ENCODE measurements at regions not wholly inside any gene's neighbourhood (a gene's known extent, or its start where the extent isn't known, plus 50 kb on each side); places are given as distances from the start of the nearest gene placed in this dataset.
A peak's percentile ranks its signal among the peaks of the same experiment; 100 is the strongest.

DNA sequence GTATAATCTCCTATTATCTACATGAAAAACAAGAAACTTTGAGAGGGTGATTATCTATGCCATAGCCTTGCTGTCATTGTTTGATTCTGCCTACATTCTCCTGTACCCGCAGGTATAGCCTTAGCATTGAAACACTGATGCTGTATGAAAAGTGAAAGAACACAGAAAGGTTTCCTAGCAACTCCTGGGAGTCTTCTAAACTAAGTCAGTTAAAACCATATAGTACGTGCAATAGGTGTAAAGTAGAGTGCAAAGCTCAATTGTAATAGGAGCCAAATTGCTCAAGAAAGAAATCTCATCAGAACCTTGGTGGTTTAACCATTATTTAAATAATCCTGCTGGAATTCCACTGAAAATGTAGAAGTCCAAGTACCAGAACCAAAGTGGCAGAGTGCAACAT lies 489.7 kb downstream of the PCDH10 start:
- no peak overlapping the region for H3K27ac ChIP-seq
- no peak for TF ChIP-seq ZFX (IDR thresholded peaks at IDR 0.05; ENCODE audit: borderline replicate concordance)
- TF ChIP-seq, protein P1, sequence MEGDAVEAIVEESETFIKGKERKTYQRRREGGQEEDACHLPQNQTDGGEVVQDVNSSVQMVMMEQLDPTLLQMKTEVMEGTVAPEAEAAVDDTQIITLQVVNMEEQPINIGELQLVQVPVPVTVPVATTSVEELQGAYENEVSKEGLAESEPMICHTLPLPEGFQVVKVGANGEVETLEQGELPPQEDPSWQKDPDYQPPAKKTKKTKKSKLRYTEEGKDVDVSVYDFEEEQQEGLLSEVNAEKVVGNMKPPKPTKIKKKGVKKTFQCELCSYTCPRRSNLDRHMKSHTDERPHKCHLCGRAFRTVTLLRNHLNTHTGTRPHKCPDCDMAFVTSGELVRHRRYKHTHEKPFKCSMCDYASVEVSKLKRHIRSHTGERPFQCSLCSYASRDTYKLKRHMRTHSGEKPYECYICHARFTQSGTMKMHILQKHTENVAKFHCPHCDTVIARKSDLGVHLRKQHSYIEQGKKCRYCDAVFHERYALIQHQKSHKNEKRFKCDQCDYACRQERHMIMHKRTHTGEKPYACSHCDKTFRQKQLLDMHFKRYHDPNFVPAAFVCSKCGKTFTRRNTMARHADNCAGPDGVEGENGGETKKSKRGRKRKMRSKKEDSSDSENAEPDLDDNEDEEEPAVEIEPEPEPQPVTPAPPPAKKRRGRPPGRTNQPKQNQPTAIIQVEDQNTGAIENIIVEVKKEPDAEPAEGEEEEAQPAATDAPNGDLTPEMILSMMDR (IDR thresholded peaks at IDR 0.05): no peak

DNA sequence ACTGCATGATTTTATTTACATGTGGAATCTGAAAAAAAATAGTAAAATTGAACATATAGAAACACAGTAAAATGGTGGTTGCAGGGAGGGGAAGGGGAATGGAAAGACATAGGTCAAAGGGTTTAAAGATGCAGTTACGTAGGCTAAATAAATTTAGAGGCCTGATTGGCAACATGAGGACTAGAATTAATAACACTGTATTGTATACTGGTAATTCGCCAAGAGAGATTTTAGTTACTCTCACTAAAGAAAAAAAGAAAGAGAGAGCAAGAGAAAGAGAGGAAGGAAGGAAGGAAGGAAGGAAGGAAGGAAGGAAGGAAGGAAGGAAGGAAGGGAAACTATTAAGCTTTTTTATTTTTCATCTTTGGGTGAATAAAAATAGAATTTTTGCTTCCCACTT lies 488.1 kb downstream of the PCDH10 start:
- no peak overlapping the region for H3K27ac ChIP-seq
- TF ChIP-seq, protein P1 (IDR thresholded peaks at IDR 0.05): no peak
- no peak for TF ChIP-seq ZFX (IDR thresholded peaks at IDR 0.05; ENCODE audit: borderline replicate concordance)

DNA sequence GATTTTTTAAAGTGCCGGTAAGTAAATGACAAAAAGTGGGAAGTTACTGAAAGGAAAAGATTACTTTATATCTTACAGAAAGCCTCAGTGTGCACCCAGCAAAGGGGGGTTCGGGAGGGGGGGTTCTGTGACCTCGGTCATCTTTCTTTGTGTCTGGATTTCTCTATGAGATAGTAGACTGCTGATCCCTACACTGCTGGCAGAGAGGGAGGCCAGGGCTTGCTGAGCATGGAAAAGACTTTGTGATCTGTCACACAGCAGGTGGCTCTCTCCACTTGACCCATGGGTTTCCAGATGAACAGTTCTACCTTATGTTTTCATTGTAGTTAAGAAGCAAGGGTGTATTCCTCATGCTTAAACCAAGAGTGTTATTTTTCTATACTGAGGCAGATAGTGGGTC lies 475.6 kb downstream of the PCDH10 start:
- peak overlapping the region; percentile 26; the same call in 1 of the 2 replicates for H3K27ac ChIP-seq
- TF ChIP-seq, protein P1 (IDR thresholded peaks at IDR 0.05): no peak
- no peak for TF ChIP-seq ZFX (IDR thresholded peaks at IDR 0.05; ENCODE audit: borderline replicate concordance)

DNA sequence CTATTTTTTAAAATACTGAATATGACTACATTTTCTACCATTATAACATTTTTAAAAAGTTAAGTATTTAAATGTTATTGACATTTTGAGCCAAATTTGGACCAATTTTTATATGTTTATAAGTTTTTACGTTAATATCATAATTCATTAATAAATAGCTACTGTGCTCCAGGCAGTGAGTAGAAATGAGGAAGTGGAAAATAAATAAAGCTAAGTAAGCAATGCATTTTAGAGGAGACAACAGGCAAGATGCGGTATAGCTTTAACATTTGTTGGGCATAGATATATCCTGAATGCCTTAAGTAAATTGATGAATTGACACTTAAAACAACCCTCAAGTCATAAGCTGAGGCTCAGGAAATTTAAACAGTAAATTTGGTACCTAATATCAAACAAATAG lies 474.8 kb downstream of the PCDH10 start:
- TF ChIP-seq ZFX (IDR thresholded peaks at IDR 0.05; ENCODE audit: borderline replicate concordance): no peak
- TF ChIP-seq, protein P1 (IDR thresholded peaks at IDR 0.05): no peak
- H3K27ac ChIP-seq: peak overlapping the region; percentile 26

DNA sequence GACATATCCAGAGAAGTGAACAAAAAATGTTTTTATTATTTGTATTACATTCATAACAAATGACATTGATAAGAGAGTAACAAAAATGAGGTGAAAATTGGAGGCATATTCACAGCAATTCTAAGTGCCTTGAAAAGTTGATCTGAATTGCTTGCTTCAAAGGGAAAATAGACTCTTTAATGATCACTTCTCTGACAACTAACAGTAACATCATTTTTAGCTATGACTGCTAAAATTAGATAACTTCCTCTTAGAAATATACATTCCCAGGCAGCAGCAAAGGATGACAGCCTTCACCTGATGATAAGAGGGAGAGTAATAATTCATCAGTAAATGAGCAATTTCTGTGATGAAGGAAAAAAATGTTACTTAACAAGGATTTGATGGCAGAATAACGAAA lies 472.5 kb downstream of the PCDH10 start:
- no peak for TF ChIP-seq ZFX (IDR thresholded peaks at IDR 0.05; ENCODE audit: borderline replicate concordance)
- TF ChIP-seq, protein P1 (IDR thresholded peaks at IDR 0.05): no peak
- no peak overlapping the region for H3K27ac ChIP-seq

DNA sequence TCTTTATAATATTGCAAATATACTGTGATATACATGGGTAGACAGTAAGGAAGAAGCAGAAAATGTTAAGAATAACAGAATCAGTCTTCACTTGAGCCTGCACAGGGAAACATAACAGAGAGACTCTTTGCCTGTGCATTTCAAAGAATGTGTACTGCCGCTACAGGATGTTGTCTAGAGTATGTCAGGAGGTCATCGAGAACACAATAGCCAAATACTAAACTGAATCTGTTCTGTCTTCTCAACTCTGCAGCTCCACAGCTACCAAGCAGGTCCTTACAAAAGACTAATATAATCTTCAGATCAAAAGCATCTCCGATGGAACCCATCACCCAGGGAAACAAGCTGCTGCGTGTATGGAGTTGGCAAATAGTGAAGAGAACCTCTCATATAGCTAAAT lies 471.5 kb downstream of the PCDH10 start:
- TF ChIP-seq, protein P1 (IDR thresholded peaks at IDR 0.05): no peak
- TF ChIP-seq ZFX (IDR thresholded peaks at IDR 0.05; ENCODE audit: borderline replicate concordance): no peak

DNA sequence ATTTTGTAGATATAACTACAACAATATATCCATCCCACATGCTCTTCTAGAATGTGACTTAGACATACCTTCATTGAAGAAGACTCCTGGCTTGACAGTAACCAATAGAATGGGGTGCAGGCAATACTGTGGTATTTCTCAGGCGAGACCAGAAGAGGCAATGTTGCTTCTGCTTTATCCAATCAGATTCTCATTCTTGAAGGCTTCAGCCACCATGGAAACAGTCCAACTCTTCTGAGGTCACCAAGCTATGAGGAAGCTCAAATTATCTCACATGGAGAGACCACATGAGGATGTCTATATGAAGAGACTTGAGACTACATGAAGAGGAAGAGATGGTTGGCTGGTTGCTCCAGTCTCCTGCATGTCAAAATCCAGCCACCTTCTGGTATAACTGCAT lies 469.9 kb downstream of the PCDH10 start:
- TF ChIP-seq, protein P1 (IDR thresholded peaks at IDR 0.05): no peak
- TF ChIP-seq ZFX (IDR thresholded peaks at IDR 0.05; ENCODE audit: borderline replicate concordance): no peak
- no peak overlapping the region for H3K27ac ChIP-seq

More for the DNA sequence above, 471.5 kb downstream of the PCDH10 start:
- no peak overlapping the region for H3K27ac ChIP-seq

Measured in 22Rv1 (cell line).